Mesodermal cell (in vitro differentiated cells): ENCODE measurements at regions not wholly inside any gene's neighbourhood (a gene's known extent, or its start where the extent isn't known, plus 50 kb on each side); places are given as distances from the start of the nearest gene placed in this dataset.
"Not testable (repeated sequence)": the region's sequence is repeated elsewhere in the genome, so short reads cannot be mapped to it uniquely, and the experiment has no call there.

Experiments used
- H3K27ac ChIP-seq: 2 replicates; pipeline ENCODE4 v1.7.0; 2013; ENCODE audit warnings: mild to moderate bottlenecking, low read depth, low read length, moderate library complexity; ENCODE audit not compliant: severe bottlenecking
- H3K36me3 ChIP-seq: 2 replicates; pipeline ENCODE4 v1.7.1; 2013; ENCODE audit warnings: mild to moderate bottlenecking, low read length, moderate library complexity; ENCODE audit not compliant: control insufficient read depth, insufficient read depth
- H3K4me1 ChIP-seq: one replicate; pipeline ENCODE4 v1.7.1; 2013; ENCODE audit warnings: mild to moderate bottlenecking, low read length; ENCODE audit not compliant: insufficient read depth, control insufficient read depth, poor library complexity, severe bottlenecking
- H3K4me3 ChIP-seq: 2 replicates; pipeline ENCODE4 v1.7.0; 2013; ENCODE audit warnings: low read length, control low read depth, mild to moderate bottlenecking; ENCODE audit not compliant: insufficient read depth, poor library complexity, severe bottlenecking; ENCODE audit errors: extremely low read depth
- H3K9me3 ChIP-seq: 2 replicates; pipeline ENCODE4 v1.7.1; 2013; ENCODE audit warnings: mild to moderate bottlenecking, low read length, moderate library complexity; ENCODE audit not compliant: control insufficient read depth
- WGBS, 2 experiments: methylation state at CpG; one replicate each; pipeline ENCODE4 v1.1.5; 2013; ENCODE audit warnings: missing lambda C conversion rate in 2 of 2; ENCODE audit not compliant: insufficient coverage in 2 of 2; 5-methylcytosine and 5-hydroxymethylcytosine counted together

GRCh38 chr12:30533558-30534265 lies 162.0 kb downstream of the IPO8 start:
- Histone ChIP-seq H3K4me1 (no peaks in the 10 kb centered on the region), H3K4me3 (no peak overlapping the region), H3K36me3 (no peaks in the 10 kb centered on the region), H3K27ac (no peak overlapping the region), H3K9me3 (no peaks in the 10 kb centered on the region)
- WGBS, 2 experiments = 83 to 97% methylated on average over 3 to 5 of the region's 5 CpGs

GRCh38 chr12:30531731-30532678 lies 163.7 kb downstream of the IPO8 start:
- H3K36me3 ChIP-seq = no peaks in the 10 kb centered on the region

GRCh38 chr12:30529489-30530269 lies 166.0 kb downstream of the IPO8 start:
- H3K36me3 ChIP-seq = no peaks in the 10 kb centered on the region
- WGBS, 2 experiments = 94 to 97% methylated on average over 2 to 3 of the region's 4 CpGs
- H3K9me3 ChIP-seq = no peaks in the 10 kb centered on the region
- H3K27ac ChIP-seq = no peak overlapping the region
- H3K4me3 ChIP-seq = no peak overlapping the region
- no peaks in the 10 kb centered on the region for H3K4me1 ChIP-seq

More at GRCh38 chr12:30531731-30532678, 163.7 kb downstream of the IPO8 start:
- Histone ChIP-seq H3K27ac (no peak overlapping the region), H3K4me1 (no peaks in the 10 kb centered on the region), H3K4me3 (no peak overlapping the region), H3K9me3 (no peaks in the 10 kb centered on the region)
- 79 to 94% methylated on average over 7 to 8 of the region's 8 CpGs for WGBS, 2 experiments

GRCh38 chr12:30525171-30525570 lies 170.5 kb downstream of the IPO8 start:
- 84 to 94% methylated on average over 2 of the region's 4 CpGs for WGBS, 2 experiments

GRCh38 chr12:30520285-30520684 lies 175.4 kb downstream of the IPO8 start:
- not testable (repeated sequence) for H3K4me3 ChIP-seq, H3K27ac ChIP-seq, H3K36me3 ChIP-seq, H3K4me1 ChIP-seq, H3K9me3 ChIP-seq
- no CpG with 5 or more reads among the region's 4 CpGs for WGBS, 2 experiments

More at GRCh38 chr12:30525171-30525570, 170.5 kb downstream of the IPO8 start:
- no peak overlapping the region for H3K27ac ChIP-seq
- H3K4me1 ChIP-seq = no peaks in the 10 kb centered on the region
- no peak overlapping the region for H3K4me3 ChIP-seq
- H3K36me3 ChIP-seq = no peaks in the 10 kb centered on the region
- H3K9me3 ChIP-seq = no peaks in the 10 kb centered on the region

DNA sequence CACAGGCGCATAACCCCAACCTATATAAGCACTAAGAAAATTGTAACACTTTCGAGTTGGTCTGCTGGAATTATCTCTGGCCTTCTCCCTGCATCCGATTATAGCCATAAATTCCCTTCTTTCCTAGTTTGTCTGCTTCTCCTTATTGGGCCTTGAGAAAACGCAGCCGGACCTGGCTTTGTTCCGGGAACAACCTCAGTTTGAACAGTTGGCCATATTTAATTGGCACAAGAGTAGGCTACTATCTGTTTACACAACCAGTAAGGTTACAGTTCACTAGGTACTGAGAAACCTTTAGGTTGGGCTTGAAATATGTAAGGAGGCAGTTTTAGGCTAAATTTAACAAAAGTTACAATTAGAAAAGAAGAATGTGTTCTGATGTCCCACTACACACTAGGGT lies 176.1 kb downstream of the IPO8 start:
- whole genome bisulfite sequencing, 2 experiments = 89 to 94% methylated on average over 3 to 5 of the region's 6 CpGs

DNA sequence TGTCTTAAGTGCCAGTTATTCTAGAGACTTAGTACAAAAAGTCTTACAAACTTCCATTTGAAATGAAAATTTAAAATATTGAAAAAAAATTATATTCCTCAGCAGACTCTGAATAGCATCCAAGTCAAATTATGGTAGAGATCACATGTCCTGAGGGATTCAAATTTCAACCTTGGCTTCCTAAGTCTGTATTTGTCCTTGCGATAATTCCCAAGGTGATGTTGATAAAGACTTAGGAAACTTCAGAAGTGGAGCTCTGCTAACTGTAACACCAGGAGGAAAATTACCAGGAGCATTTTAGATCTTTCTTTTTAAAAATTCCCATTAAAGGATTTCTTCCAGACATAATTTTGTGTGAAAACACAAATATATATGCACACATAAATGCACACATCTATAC lies 178.3 kb downstream of the IPO8 start:
- Histone ChIP-seq H3K36me3 (no peaks in the 10 kb centered on the region), H3K9me3 (no peaks in the 10 kb centered on the region), H3K4me3 (no peak overlapping the region), H3K27ac (no peak overlapping the region), H3K4me1 (peaks cover 6% of the 10 kb centered on the region)
- 86% methylated on average over 1 of the region's 1 CpG; no CpG with 5 or more reads in 1 of the 2 experiments for WGBS, 2 experiments

More for the DNA sequence above, 176.1 kb downstream of the IPO8 start:
- Histone ChIP-seq H3K4me1 (peaks cover 6% of the 10 kb centered on the region), H3K36me3 (no peaks in the 10 kb centered on the region), H3K27ac (no peak overlapping the region), H3K9me3 (no peaks in the 10 kb centered on the region), H3K4me3 (no peak overlapping the region)

- H3K4me3 ChIP-seq = no peak overlapping the region
- H3K4me1 ChIP-seq = peaks cover 6% of the 10 kb centered on the region
- no peaks in the 10 kb centered on the region for H3K36me3 ChIP-seq
- H3K9me3 ChIP-seq = no peaks in the 10 kb centered on the region
- no peak overlapping the region for H3K27ac ChIP-seq
- no CpG with 5 or more reads among the region's 2 CpGs for WGBS, 2 experiments
These were observed 180.3 kb downstream of the IPO8 start for GRCh38 chr12:30515351-30515750.

- H3K27ac ChIP-seq = no peak overlapping the region
- H3K36me3 ChIP-seq = no peaks in the 10 kb centered on the region
- H3K9me3 ChIP-seq = no peaks in the 10 kb centered on the region
- 85 to 93% methylated on average over 2 of the region's 5 CpGs for WGBS, 2 experiments
- H3K4me1 ChIP-seq = peaks cover 6% of the 10 kb centered on the region
- no peak overlapping the region for H3K4me3 ChIP-seq
These were observed 181.0 kb downstream of the IPO8 start for GRCh38 chr12:30514666-30515065.

- H3K4me1 ChIP-seq = no peaks in the 10 kb centered on the region
These were observed 187.3 kb downstream of the IPO8 start for GRCh38 chr12:30508205-30508967.

More at GRCh38 chr12:30508205-30508967, 187.3 kb downstream of the IPO8 start:
- no peaks in the 10 kb centered on the region for H3K9me3 ChIP-seq
- H3K36me3 ChIP-seq = no peaks in the 10 kb centered on the region
- WGBS, 2 experiments = 97 to 100% methylated on average over 2 to 3 of the region's 4 CpGs
- no peak overlapping the region for H3K4me3 ChIP-seq
- no peak overlapping the region for H3K27ac ChIP-seq
